ENCODE measurements at regions not wholly inside any gene's neighbourhood (a gene's known extent, or its start where the extent isn't known, plus 50 kb on each side); places are given as distances from the start of the nearest gene placed in this dataset.

DNA sequence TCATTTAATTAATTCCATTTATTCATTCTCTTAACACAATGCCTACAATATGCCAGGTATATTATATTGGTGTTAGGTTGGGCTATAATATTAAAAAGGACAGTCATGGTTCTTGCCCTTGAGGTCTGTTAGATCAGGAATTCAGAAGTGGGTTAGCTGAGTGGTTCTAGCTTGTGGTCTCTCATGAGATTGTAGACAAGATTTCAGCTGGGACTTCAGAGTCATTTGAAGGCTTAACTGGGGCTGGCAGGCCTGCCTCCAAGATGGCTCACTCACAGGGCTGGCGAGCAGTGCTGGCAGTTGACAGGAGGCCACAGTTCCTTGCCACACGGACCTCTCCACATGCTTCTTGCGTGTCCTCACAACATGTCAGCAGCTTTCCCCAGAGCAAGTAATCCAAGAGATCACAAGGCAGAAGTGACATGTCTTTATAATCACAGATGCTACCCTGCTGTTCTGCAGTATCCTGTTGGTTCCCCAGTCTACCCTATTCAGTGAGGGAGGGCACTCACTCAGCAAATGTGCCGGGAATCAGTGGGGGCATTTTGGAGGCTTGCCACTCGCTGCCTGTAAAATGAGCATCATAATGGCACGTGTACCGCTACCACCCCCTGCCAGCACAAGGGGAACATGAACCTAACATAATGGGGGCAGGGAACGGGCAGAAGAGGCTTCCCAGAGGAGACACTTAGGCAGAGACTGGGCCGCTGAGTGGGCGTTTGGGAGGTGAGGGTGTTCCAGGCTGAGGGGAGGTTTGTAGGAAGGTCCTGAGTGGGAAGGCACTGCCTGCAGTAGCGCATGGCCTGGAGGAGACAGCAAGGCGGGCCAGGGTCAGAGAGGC lies 70.0 kb downstream of the EXOSC2 start:
- H3K4me1 ChIP-seq (ENCODE audit: insufficient read depth) = peaks cover 33% of the 10 kb centered on the region
- H3K36me3 ChIP-seq (ENCODE audit: low read depth) = no peaks in the 10 kb centered on the region
- DNase-seq = no peak
- H3K9me2 ChIP-seq (ENCODE audit: insufficient read depth) = no peaks in the 10 kb centered on the region
- no peak overlapping the region for H3K4me2 ChIP-seq (ENCODE audit: unreplicated experiment)
- no peaks in the 10 kb centered on the region for H4K20me1 ChIP-seq (ENCODE audit: insufficient read depth)
- no peaks in the 10 kb centered on the region for H3K9me3 ChIP-seq (ENCODE audit: low read depth)
- H3K9ac ChIP-seq = no peak overlapping the region
- peaks cover 11% of the 10 kb centered on the region; the same call in 1 of the 2 replicates for H3F3A ChIP-seq (ENCODE audit: insufficient read depth)
- in situ Hi-C loops (cut with MboI) = no loop called here
- WGBS, 2 experiments (ENCODE audit: low coverage in 1 of 2, low lambda C conversion rate in 2 of 2, missing lambda C conversion rate in 2 of 2) = 72 to 73% methylated on average over 12 of the region's 12 CpGs
- H3K79me2 ChIP-seq (ENCODE audit: insufficient read depth) = peaks cover 98% of the 10 kb centered on the region
- no peak overlapping the region for H3K4me3 ChIP-seq
- H2AFZ ChIP-seq = no peak overlapping the region
- no peak for TF ChIP-seq EZH2 (IDR thresholded peaks at IDR 0.05; ENCODE audit: insufficient read depth, poor library complexity, severe bottlenecking)
- no peak for TF ChIP-seq EZH2phosphoT487 (IDR thresholded peaks at IDR 0.05; ENCODE audit: insufficient read depth, low read depth)
- H3K27ac ChIP-seq = peak overlapping the region; percentile 46
- no peaks in the 10 kb centered on the region for H3K27me3 ChIP-seq (replicated peaks; ENCODE audit: insufficient read depth)

DNA sequence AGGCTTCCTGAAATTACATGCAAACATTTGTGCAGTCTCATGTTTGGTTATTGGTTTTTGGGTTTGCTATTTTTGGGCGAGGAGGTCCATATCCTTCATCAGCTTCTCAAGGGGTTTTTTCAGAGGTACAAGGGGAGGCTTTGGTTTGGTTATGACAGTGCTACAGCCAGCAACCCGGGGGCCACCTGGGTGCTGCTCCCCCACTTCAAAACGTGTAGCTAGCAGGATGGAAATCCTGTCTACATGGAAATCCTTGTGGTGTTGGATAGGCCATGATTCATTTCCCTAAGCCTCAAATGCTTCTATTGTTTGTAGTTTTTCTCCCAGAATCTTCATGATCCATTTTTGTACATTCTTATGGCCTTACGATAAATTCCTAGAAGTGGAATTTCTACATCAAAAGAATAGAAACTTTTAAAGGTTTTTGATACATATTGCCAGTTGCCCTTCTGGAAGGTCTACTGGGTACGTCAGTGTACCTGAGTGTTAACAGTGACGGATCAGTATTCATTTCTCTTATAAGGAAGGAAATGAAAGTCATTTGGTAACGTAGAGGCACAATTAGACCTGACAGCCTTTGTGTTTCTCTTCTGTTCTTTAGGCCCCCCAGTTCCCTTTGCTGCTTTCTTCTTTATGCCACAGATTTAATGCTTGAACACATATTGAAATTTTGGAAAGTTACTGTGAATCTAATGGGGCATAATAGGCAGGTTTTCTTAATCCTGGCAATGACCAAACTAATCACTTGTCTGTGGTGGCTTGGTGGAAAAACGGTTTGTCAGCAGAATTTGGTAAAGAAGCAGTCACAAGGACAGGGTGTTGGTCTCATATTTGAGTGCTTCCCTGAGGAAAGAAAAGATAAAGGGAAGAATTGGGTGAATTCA lies 69.7 kb upstream of the ABL1 start:
- no peak for TF ChIP-seq EZH2phosphoT487 (IDR thresholded peaks at IDR 0.05; ENCODE audit: insufficient read depth, low read depth)
- 65 to 66% methylated on average over 8 of the region's 8 CpGs for WGBS, 2 experiments (ENCODE audit: low coverage in 1 of 2, low lambda C conversion rate in 2 of 2, missing lambda C conversion rate in 2 of 2)
- no peaks in the 10 kb centered on the region for H3K9me2 ChIP-seq (ENCODE audit: insufficient read depth)
- H3F3A ChIP-seq (ENCODE audit: insufficient read depth) = peaks cover 11% of the 10 kb centered on the region; the same call in 1 of the 2 replicates
- H2AFZ ChIP-seq = no peak overlapping the region
- H3K27ac ChIP-seq = no peak overlapping the region
- no peaks in the 10 kb centered on the region for H3K36me3 ChIP-seq (ENCODE audit: low read depth)
- DNase-seq = peak; percentile 43
- H4K20me1 ChIP-seq (ENCODE audit: insufficient read depth) = no peaks in the 10 kb centered on the region
- no peak overlapping the region for H3K4me3 ChIP-seq
- no peak overlapping the region for H3K9ac ChIP-seq
- no peaks in the 10 kb centered on the region for H3K9me3 ChIP-seq (ENCODE audit: low read depth)
- in situ Hi-C loops (cut with MboI) = no loop called here
- no peak overlapping the region for H3K4me2 ChIP-seq (ENCODE audit: unreplicated experiment)
- peaks cover 36% of the 10 kb centered on the region for H3K4me1 ChIP-seq (ENCODE audit: insufficient read depth)
- no peaks in the 10 kb centered on the region for H3K27me3 ChIP-seq (replicated peaks; ENCODE audit: insufficient read depth)
- H3K79me2 ChIP-seq (ENCODE audit: insufficient read depth) = peaks cover 98% of the 10 kb centered on the region

DNA sequence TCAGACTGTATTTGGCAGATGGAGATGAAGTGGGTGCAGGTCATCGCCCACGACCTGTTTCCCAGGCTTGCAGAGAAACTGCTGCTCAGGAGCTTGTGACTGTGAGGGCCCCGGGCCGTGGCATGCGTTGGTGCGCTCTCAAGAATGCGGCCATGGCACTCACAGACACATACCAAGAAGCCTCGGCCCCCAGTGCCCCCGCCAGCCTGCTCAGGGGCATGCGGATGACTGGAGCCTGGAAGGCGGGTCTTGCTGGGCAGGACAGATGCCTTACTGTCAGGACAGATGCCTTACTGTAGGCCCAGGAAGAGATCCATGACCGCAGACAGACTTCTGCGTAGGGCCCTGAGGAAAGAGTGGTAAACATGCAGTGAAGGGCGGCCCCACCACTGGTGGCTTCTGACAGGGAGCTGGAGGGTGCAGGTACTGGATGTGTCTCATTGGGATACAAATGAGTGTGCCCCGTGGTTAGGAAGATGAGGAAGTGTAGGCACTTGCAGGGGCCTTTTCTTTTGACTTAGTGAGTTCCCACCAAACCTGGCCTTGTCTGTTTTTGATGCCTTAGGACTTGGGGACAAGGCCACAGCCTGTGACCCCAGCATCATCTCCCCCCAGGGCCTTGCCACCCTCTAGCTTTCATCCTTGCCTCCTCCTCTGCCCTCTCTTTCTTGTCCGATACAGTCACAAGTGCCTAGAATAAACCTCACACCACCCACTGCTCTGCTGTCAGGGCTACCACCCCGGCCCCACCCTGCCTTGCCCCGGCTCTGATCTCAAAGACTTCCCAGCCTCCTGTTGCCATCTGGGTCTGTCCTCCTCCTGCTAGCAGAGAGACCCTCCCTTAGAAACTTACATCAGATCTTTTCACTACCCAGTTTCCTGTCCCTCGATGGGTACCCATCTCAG lies 68.8 kb upstream of the ABL1 start:
- Histone ChIP-seq H3K4me2 (ENCODE audit: unreplicated experiment) (no peak overlapping the region), H4K20me1 (ENCODE audit: insufficient read depth) (no peaks in the 10 kb centered on the region), H3K4me1 (ENCODE audit: insufficient read depth) (peaks cover 38% of the 10 kb centered on the region), H3K9me3 (ENCODE audit: low read depth) (no peaks in the 10 kb centered on the region), H3K27me3 (replicated peaks; ENCODE audit: insufficient read depth) (no peaks in the 10 kb centered on the region), H3K27ac (no peak overlapping the region), H3K79me2 (ENCODE audit: insufficient read depth) (peaks cover 98% of the 10 kb centered on the region), H3K4me3 (no peak overlapping the region), H3K9me2 (ENCODE audit: insufficient read depth) (no peaks in the 10 kb centered on the region), H3K36me3 (ENCODE audit: low read depth) (no peaks in the 10 kb centered on the region), H2AFZ (no peak overlapping the region; the same call in 1 of the 2 replicates), H3F3A (ENCODE audit: insufficient read depth) (peaks cover 11% of the 10 kb centered on the region; the same call in 1 of the 2 replicates), H3K9ac (0 out of 2 replicates have a peak overlapping the region, but pooled peaks have one; percentile 16)
- in situ Hi-C loops (cut with MboI) = no loop called here
- WGBS, 2 experiments (ENCODE audit: low coverage in 1 of 2, low lambda C conversion rate in 2 of 2, missing lambda C conversion rate in 2 of 2) = 76 to 80% methylated on average over 19 of the region's 19 CpGs
- TF ChIP-seq EZH2phosphoT487 (IDR thresholded peaks at IDR 0.05; ENCODE audit: insufficient read depth, low read depth) = no peak
- TF ChIP-seq EZH2 (IDR thresholded peaks at IDR 0.05; ENCODE audit: insufficient read depth, poor library complexity, severe bottlenecking) = no peak
- no peak for DNase-seq

DNA sequence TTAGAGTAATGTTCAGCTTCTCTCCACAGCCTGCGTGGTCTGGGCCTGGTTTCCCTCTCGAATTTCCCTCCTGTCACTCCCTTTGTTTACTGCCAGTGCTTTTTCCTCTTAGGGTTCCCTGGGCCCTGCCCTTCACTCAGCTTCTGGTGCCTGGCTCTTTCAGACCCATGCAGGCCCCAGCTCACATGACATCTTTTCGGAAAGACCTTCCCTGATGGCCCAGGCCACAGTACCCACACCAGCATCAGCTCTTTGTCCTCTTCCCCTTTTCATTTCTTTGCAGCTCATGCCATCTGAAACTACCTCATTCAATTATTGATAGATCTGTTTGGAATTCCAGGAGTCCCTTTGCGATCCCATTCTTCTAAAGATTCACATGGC lies 68.1 kb upstream of the ABL1 start:
- H3F3A ChIP-seq (ENCODE audit: insufficient read depth) = peaks cover 11% of the 10 kb centered on the region; the same call in 1 of the 2 replicates
- H3K9me2 ChIP-seq (ENCODE audit: insufficient read depth) = no peaks in the 10 kb centered on the region
- H3K9ac ChIP-seq = 0 out of 2 replicates have a peak overlapping the region, but pooled peaks have one; percentile 16
- no peak overlapping the region for H3K27ac ChIP-seq
- peaks cover 39% of the 10 kb centered on the region for H3K4me1 ChIP-seq (ENCODE audit: insufficient read depth)
- no peak overlapping the region for H3K4me2 ChIP-seq (ENCODE audit: unreplicated experiment)
- H4K20me1 ChIP-seq (ENCODE audit: insufficient read depth) = no peaks in the 10 kb centered on the region
- WGBS, 2 experiments (ENCODE audit: low coverage in 1 of 2, low lambda C conversion rate in 2 of 2, missing lambda C conversion rate in 2 of 2) = 50 to 51% methylated on average over 4 of the region's 4 CpGs
- H3K79me2 ChIP-seq (ENCODE audit: insufficient read depth) = peaks cover 98% of the 10 kb centered on the region
- no peak for DNase-seq
- in situ Hi-C loops (cut with MboI) = no loop called here
- no peak overlapping the region for H3K4me3 ChIP-seq
- H3K27me3 ChIP-seq (replicated peaks; ENCODE audit: insufficient read depth) = no peaks in the 10 kb centered on the region
- TF ChIP-seq EZH2phosphoT487 (IDR thresholded peaks at IDR 0.05; ENCODE audit: insufficient read depth, low read depth) (no peak), EZH2 (IDR thresholded peaks at IDR 0.05; ENCODE audit: insufficient read depth, poor library complexity, severe bottlenecking) (no peak)
- no peaks in the 10 kb centered on the region for H3K9me3 ChIP-seq (ENCODE audit: low read depth)
- H3K36me3 ChIP-seq (ENCODE audit: low read depth) = no peaks in the 10 kb centered on the region
- no peak overlapping the region; the same call in 1 of the 2 replicates for H2AFZ ChIP-seq

All from GM23248 (cell line).